Prostate gland (tissue), 2 donors: ENCODE measurements at regions not wholly inside any gene's neighbourhood (a gene's known extent, or its start where the extent isn't known, plus 50 kb on each side); places are given as distances from the start of the nearest gene placed in this dataset.

Experiments used
- POLR2A ChIP-seq: fragments of 450-650 bp; IDR thresholded peaks from one replicate; pipeline ENCODE4 v1.6.1; 2016; ENCODE audit warnings: antibody characterized with exemption, mild to moderate bottlenecking
- TF ChIP-seq, protein P1 (sequence below), 4 experiments: fragments of 200-600 bp in 2 of 4; fragments of 450-650 bp in 2 of 4; sonication (generic) in 2 of 4; IDR thresholded peaks; 1 replicate in 3 of 4; 2 replicates in 1 of 4; pipeline ENCODE4 v1.5.1; 2016 to 2019; ENCODE audit warnings: antibody characterized with exemption in 4 of 4, mild to moderate bottlenecking in 2 of 4, moderate library complexity in 2 of 4

DNA sequence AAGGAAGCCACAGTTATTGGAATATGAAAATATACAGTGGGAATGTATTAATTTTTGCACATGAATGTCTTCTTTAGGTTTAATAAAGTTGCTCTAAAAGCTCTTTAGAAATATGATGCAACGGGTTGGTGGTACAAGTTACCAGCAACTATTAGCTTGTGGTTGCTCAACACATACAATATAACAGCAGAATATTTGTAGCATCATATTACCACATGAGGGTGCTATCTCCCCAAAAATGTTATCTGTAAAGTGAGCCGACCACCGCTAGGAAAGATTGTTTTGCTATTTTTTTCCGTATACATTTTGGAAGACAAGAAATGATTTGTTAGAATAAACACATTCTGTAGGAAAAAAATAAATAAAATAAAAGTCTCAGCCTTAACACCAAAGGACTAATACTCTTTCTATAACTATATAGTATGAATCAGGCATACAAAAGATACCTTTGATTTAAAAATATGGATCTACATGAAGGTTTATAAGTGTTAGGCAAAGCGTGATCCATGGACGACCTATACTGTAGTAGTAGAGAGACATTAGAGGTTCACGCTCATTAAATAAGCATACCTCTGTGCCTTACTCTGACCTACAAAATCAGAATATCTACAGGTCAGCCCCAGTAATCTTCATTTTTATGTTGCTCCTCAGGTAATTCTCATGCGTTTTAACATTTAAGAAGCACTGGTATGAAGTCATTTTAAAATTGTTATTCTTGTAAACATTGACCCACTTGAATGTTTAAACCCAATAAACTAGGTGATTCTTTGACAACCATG lies 1110.6 kb upstream of the ACVR2A start:
- no peak for TF ChIP-seq POLR2A
- TF ChIP-seq, protein P1, sequence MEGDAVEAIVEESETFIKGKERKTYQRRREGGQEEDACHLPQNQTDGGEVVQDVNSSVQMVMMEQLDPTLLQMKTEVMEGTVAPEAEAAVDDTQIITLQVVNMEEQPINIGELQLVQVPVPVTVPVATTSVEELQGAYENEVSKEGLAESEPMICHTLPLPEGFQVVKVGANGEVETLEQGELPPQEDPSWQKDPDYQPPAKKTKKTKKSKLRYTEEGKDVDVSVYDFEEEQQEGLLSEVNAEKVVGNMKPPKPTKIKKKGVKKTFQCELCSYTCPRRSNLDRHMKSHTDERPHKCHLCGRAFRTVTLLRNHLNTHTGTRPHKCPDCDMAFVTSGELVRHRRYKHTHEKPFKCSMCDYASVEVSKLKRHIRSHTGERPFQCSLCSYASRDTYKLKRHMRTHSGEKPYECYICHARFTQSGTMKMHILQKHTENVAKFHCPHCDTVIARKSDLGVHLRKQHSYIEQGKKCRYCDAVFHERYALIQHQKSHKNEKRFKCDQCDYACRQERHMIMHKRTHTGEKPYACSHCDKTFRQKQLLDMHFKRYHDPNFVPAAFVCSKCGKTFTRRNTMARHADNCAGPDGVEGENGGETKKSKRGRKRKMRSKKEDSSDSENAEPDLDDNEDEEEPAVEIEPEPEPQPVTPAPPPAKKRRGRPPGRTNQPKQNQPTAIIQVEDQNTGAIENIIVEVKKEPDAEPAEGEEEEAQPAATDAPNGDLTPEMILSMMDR (IDR thresholded peaks at IDR 0.05), result peak in 3 of 4 experiments; percentile 44 to 68 (median 55)
